ENCODE measurements at regions not wholly inside any gene's neighbourhood (a gene's known extent, or its start where the extent isn't known, plus 50 kb on each side); places are given as distances from the start of the nearest gene placed in this dataset.

- peak overlapping the region; percentile 94 for H3K27ac ChIP-seq
- TF ChIP-seq CTCF (conservative IDR thresholded peaks at IDR 0.05), result no peak
These were observed 135.0 kb upstream of the ARL4C start for GRCh38 chr2:234631646-234632514.

GRCh38 chr2:234630801-234631261 lies 133.9 kb upstream of the ARL4C start:
- peak overlapping the region; percentile 94 for H3K27ac ChIP-seq
- no peak for TF ChIP-seq CTCF (conservative IDR thresholded peaks at IDR 0.05)

- TF ChIP-seq CTCF (conservative IDR thresholded peaks at IDR 0.05), result no peak
- H3K27ac ChIP-seq, result peak overlapping the region; percentile 94
These were observed 132.7 kb upstream of the ARL4C start for GRCh38 chr2:234629596-234629995.

- H3K27ac ChIP-seq, result peak overlapping the region; percentile 94
- no peak for TF ChIP-seq CTCF (conservative IDR thresholded peaks at IDR 0.05)
These were observed 132.1 kb upstream of the ARL4C start for GRCh38 chr2:234628953-234629352.

- TF ChIP-seq CTCF (conservative IDR thresholded peaks at IDR 0.05), result no peak
These were observed 130.4 kb upstream of the ARL4C start for GRCh38 chr2:234627308-234627707.

GRCh38 chr2:234626566-234627130 lies 129.8 kb upstream of the ARL4C start:
- TF ChIP-seq CTCF (conservative IDR thresholded peaks at IDR 0.05), result no peak
- H3K27ac ChIP-seq, result no peak overlapping the region

More at GRCh38 chr2:234627308-234627707, 130.4 kb upstream of the ARL4C start:
- peak overlapping the region; percentile 29; the same call in 1 of the 2 replicates for H3K27ac ChIP-seq

GRCh38 chr2:234625626-234626250 lies 128.9 kb upstream of the ARL4C start:
- no peak for TF ChIP-seq CTCF (conservative IDR thresholded peaks at IDR 0.05)
- no peak overlapping the region for H3K27ac ChIP-seq

Data from VCaP (cell line).